ENCODE measurements at regions not wholly inside any gene's neighbourhood (a gene's known extent, or its start where the extent isn't known, plus 50 kb on each side); places are given as distances from the start of the nearest gene placed in this dataset.

DNA sequence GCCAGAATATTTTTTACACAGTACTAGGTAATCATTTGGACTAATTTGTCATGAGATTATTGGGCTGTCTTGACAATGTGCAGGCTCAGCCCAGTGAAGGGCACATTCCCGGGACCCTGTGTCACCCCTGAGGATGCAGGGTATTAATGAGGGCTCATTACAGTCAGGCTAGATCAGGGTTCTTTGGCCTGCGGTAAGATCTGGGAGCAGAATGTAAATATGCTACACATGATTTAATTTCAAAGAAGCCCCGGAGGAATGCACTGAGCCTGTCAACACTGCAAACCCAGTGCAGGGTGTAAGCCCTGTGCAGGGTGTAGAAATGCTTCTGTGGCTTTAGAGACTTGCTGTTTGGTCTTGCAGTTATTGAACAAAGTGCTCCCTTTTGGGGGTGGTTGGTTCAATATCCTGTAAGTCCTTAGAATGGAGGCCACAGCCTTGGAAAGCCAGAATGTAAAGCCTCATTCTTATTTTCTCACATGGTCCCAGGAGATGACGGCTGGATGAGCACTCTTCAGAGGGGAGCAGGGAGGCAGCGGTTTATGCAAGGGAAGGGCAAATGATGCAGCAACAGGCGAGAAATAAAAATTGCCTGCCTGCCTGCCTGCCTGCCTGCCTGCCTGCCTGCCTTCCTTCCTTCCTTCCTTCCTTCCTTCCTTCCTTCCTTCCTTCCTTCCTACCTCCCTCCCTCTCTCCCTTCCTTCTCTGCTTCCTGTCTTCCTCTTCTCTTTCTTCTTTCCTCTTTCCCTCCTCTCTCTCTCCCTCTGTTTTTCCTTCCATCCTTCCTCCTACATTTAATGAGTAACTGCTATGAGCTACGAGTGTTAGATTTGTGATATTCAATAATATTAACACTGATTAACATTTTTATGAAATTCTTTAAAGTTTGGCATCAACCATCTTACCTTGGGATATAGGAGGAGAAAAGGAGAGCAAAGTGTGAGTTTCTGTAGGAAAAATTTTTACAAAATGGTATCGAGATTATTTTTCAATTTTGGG, 148.8 kb downstream of the VAPA start:
- Histone ChIP-seq H3K9ac (ENCODE audit: low read depth, low read length, poor library complexity, severe bottlenecking) (no peak overlapping the region), H3K27me3 (ENCODE audit: insufficient read depth, low read length, poor library complexity, severe bottlenecking) (no peaks in the 10 kb centered on the region), H3K9me3 (ENCODE audit: insufficient read depth, low read depth, low read length) (no peaks in the 10 kb centered on the region), H3F3A (ENCODE audit: low read depth) (no peaks in the 10 kb centered on the region), H2AFZ (ENCODE audit: low read length) (no peak overlapping the region), H3K4me2 (ENCODE audit: low read depth, low read length, poor library complexity, severe bottlenecking) (no peak overlapping the region), H3K9me2 (replicated peaks; ENCODE audit: low read depth, low read length) (no peaks in the 10 kb centered on the region), H3K4me1 (ENCODE audit: insufficient read depth, low read length, poor library complexity, severe bottlenecking) (peaks cover 7% of the 10 kb centered on the region), H3K4me3 (ENCODE audit: low read length, poor library complexity, severe bottlenecking) (no peak overlapping the region), H3K79me2 (ENCODE audit: insufficient read depth, low read length) (no peaks in the 10 kb centered on the region), H3K36me3 (ENCODE audit: insufficient read depth, low read length) (no peaks in the 10 kb centered on the region), H4K20me1 (ENCODE audit: insufficient read depth, low read length, poor library complexity, severe bottlenecking) (no peaks in the 10 kb centered on the region)
- TF ChIP-seq EZH2phosphoT487 (IDR thresholded peaks at IDR 0.05; ENCODE audit: borderline replicate concordance), result no peak
- TF ChIP-seq, protein P1, sequence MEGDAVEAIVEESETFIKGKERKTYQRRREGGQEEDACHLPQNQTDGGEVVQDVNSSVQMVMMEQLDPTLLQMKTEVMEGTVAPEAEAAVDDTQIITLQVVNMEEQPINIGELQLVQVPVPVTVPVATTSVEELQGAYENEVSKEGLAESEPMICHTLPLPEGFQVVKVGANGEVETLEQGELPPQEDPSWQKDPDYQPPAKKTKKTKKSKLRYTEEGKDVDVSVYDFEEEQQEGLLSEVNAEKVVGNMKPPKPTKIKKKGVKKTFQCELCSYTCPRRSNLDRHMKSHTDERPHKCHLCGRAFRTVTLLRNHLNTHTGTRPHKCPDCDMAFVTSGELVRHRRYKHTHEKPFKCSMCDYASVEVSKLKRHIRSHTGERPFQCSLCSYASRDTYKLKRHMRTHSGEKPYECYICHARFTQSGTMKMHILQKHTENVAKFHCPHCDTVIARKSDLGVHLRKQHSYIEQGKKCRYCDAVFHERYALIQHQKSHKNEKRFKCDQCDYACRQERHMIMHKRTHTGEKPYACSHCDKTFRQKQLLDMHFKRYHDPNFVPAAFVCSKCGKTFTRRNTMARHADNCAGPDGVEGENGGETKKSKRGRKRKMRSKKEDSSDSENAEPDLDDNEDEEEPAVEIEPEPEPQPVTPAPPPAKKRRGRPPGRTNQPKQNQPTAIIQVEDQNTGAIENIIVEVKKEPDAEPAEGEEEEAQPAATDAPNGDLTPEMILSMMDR (conservative IDR thresholded peaks at IDR 0.05; ENCODE audit: low read length), result no peak

DNA sequence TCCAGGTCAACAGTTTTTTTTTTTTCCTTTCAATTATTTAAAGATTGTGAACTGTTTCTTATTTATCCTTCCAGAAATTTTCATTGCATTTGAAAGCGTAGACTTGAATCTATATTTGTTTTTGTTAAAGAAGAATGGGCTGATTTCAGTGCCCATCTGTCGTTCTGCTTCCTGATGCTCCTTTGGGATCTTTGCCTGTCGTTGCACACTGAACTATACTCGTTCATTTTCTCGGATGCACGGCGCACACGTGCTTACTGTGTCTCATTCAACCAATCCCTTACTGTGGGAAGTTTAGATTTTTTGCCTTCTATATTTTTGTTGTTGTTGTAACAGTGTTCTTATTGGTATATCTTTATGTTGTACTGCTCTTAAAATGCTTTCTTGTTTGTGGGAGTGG, 149.7 kb downstream of the VAPA start:
- Histone ChIP-seq H4K20me1 (ENCODE audit: insufficient read depth, low read length, poor library complexity, severe bottlenecking) (no peaks in the 10 kb centered on the region), H3K27me3 (ENCODE audit: insufficient read depth, low read length, poor library complexity, severe bottlenecking) (no peaks in the 10 kb centered on the region), H3K9ac (ENCODE audit: low read depth, low read length, poor library complexity, severe bottlenecking) (no peak overlapping the region), H3K36me3 (ENCODE audit: insufficient read depth, low read length) (no peaks in the 10 kb centered on the region), H3K4me2 (ENCODE audit: low read depth, low read length, poor library complexity, severe bottlenecking) (no peak overlapping the region), H3F3A (ENCODE audit: low read depth) (no peaks in the 10 kb centered on the region), H3K4me1 (ENCODE audit: insufficient read depth, low read length, poor library complexity, severe bottlenecking) (no peaks in the 10 kb centered on the region), H3K9me3 (ENCODE audit: insufficient read depth, low read depth, low read length) (no peaks in the 10 kb centered on the region), H3K9me2 (replicated peaks; ENCODE audit: low read depth, low read length) (no peaks in the 10 kb centered on the region), H2AFZ (ENCODE audit: low read length) (no peak overlapping the region), H3K79me2 (ENCODE audit: insufficient read depth, low read length) (no peaks in the 10 kb centered on the region), H3K4me3 (ENCODE audit: low read length, poor library complexity, severe bottlenecking) (no peak overlapping the region)
- TF ChIP-seq, protein P1 (conservative IDR thresholded peaks at IDR 0.05; ENCODE audit: low read length), result no peak
- TF ChIP-seq EZH2phosphoT487 (IDR thresholded peaks at IDR 0.05; ENCODE audit: borderline replicate concordance), result no peak

DNA sequence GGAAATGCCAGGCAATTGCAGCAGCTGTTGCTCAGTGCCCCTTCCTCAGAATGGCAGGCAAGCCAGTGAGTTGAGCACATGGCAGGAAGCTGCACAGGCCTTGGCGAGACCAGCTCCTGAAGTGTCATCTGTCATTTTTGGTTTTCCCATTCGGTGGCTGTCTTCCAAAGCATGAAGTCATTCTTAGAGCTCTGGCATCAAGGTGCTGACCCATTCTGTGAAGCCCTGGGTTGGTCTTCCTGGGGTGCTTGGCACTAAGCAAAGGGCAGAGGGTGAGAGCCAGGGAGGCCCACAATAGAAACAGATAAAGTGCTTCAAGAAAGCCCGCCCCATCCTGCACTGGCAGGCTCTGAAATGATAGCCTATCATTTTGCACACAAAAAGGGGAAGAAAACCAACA, 150.5 kb downstream of the VAPA start:
- no peak overlapping the region for H3K4me2 ChIP-seq (ENCODE audit: low read depth, low read length, poor library complexity, severe bottlenecking)
- no peak overlapping the region for H3K4me3 ChIP-seq (ENCODE audit: low read length, poor library complexity, severe bottlenecking)
- no peaks in the 10 kb centered on the region for H3K79me2 ChIP-seq (ENCODE audit: insufficient read depth, low read length)
- no peaks in the 10 kb centered on the region for H3K4me1 ChIP-seq (ENCODE audit: insufficient read depth, low read length, poor library complexity, severe bottlenecking)
- H2AFZ ChIP-seq (ENCODE audit: low read length), result no peak overlapping the region
- no peaks in the 10 kb centered on the region for H4K20me1 ChIP-seq (ENCODE audit: insufficient read depth, low read length, poor library complexity, severe bottlenecking)
- no peaks in the 10 kb centered on the region for H3K9me3 ChIP-seq (ENCODE audit: insufficient read depth, low read depth, low read length)
- no peak overlapping the region for H3K9ac ChIP-seq (ENCODE audit: low read depth, low read length, poor library complexity, severe bottlenecking)
- TF ChIP-seq, protein P1 (conservative IDR thresholded peaks at IDR 0.05; ENCODE audit: low read length), result no peak
- TF ChIP-seq EZH2phosphoT487 (IDR thresholded peaks at IDR 0.05; ENCODE audit: borderline replicate concordance), result no peak
- H3K27me3 ChIP-seq (ENCODE audit: insufficient read depth, low read length, poor library complexity, severe bottlenecking), result no peaks in the 10 kb centered on the region
- no peaks in the 10 kb centered on the region for H3F3A ChIP-seq (ENCODE audit: low read depth)
- H3K36me3 ChIP-seq (ENCODE audit: insufficient read depth, low read length), result no peaks in the 10 kb centered on the region
- no peaks in the 10 kb centered on the region for H3K9me2 ChIP-seq (replicated peaks; ENCODE audit: low read depth, low read length)
